Panc1 (cell line): ENCODE measurements at regions not wholly inside any gene's neighbourhood (a gene's known extent, or its start where the extent isn't known, plus 50 kb on each side); places are given as distances from the start of the nearest gene placed in this dataset.

Experiments used
- CTCF ChIP-seq: fragments of 450-650 bp; IDR thresholded peaks from 2 replicates; pipeline ENCODE4 v1.5.1; 2017; ENCODE audit warnings: mild to moderate bottlenecking
- TCF7L2 ChIP-seq: IDR thresholded peaks from 2 replicates; pipeline ENCODE4 v1.6.1; 2011; ENCODE audit warnings: mild to moderate bottlenecking, low read depth, low read length, inconsistent platforms

GRCh38 chrX:22575161-22575845, 302.6 kb downstream of the CBLL2 start:
- TF ChIP-seq TCF7L2: no peak
- no peak for TF ChIP-seq CTCF
